ENCODE measurements at regions not wholly inside any gene's neighbourhood (a gene's known extent, or its start where the extent isn't known, plus 50 kb on each side); places are given as distances from the start of the nearest gene placed in this dataset.

DNA sequence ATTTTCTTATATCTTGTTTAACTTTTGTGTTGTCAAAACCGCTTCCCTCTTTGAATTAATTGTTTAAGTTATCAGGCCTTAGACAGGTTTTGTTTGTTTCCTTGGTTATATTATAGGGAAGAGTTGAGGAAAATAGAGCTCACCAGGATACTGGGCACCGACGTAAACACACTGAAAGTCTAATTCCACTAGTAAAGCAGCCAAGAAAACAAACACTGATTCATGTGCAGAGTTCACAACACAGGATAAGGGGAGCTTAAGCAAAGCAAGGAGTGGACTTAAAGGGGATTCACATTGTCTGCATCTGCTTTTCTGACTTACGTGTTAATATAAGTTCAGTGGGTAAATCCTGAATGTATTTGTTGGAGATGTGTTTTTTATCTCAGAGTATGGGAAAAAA is 139.0 kb upstream of the CDH6 start:
- WGBS, 10 experiments: 0 to 94% (median 64%) methylated on average over 1 to 4 of the region's 4 CpGs
- Histone ChIP-seq H3K4me1 (replicated peaks in 1 of 2) (peaks cover 6 to 37% of the 10 kb centered on the region in 2 donors), H3K4me3 (no peak overlapping the region), H3K27ac (no peak overlapping the region)
- ATAC-seq (replicated peaks in 6 of 8): peak in 2 of 8 experiments; percentile 35 to 54
- in situ Hi-C loops (cut with MboI; ENCODE audit: low pct_unique_long_range_greater_than_20kb in 2 of 9, low sequenced_read_pairs in 9 of 9, unreplicated experiment in 9 of 9): no loop called here

DNA sequence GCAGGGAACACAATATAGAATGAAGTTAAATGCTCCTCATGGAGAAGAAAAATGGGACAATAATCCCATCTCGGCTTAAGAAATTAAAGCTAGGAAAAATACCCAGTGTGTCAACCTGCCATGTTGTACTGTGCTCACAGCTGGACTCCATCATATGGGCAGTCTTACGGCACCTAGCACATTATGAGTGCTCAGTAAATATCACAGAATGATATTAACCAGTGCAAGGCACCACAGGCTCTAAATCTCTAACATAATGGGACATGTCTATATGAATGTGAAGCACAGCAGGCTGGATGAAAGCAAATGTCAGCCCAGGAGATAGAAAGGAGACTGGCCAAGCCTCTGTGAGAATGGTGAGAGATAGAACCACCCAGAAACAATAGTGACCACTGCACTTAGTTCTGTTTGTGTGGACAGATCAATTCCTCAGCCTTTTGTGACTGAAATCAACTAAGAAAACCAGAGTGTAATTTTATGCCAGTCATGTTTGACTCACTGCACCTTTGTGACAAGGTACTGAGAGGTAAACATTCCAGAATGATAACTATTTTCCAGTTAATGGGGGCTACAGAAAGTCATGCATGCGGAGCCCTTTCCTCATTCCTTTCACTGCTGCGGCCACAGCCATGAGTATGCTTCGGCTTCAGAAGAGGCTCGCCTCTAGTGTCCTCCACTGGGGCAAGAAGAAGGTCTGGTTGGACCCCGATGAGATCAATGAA is 140.4 kb upstream of the CDH6 start:
- 48 to 100% (median 60%) methylated on average over 1 to 5 of the region's 7 CpGs; no CpG with 5 or more reads in 2 of the 10 experiments for WGBS, 10 experiments
- in situ Hi-C loops (cut with MboI; ENCODE audit: low pct_unique_long_range_greater_than_20kb in 2 of 9, low sequenced_read_pairs in 9 of 9, unreplicated experiment in 9 of 9): no loop called here
- Histone ChIP-seq H3K4me1 (replicated peaks in 1 of 2) (peaks cover 6 to 39% of the 10 kb centered on the region in 2 donors), H3K4me3 (no peak overlapping the region), H3K27ac (peak overlapping the region; percentile 47 to 58)
- peak in 2 of 8 experiments; percentile 15 to 19 for ATAC-seq (replicated peaks in 6 of 8)

DNA sequence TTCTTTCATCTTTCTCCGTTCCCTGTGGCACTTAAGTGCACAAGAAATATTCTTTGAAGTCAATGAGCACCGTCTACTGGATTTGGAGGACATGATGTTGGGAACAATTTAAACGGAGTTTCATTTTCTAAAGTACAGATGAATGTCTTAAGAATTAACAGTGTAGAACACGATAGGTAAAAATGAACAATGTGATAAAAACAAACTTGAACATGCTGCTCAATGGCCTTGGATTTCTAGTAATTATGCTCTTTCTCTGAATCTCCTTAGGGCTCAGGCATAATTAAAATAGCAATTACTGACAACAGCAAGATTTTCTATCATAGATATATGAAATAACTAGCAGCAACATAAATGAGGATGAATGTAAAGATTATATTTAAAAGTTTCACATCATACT is 142.2 kb upstream of the CDH6 start:
- 7 to 100% (median 91%) methylated on average over 1 to 4 of the region's 4 CpGs; no CpG with 5 or more reads in 1 of the 10 experiments for WGBS, 10 experiments
- ATAC-seq (replicated peaks in 6 of 8): no peak

DNA sequence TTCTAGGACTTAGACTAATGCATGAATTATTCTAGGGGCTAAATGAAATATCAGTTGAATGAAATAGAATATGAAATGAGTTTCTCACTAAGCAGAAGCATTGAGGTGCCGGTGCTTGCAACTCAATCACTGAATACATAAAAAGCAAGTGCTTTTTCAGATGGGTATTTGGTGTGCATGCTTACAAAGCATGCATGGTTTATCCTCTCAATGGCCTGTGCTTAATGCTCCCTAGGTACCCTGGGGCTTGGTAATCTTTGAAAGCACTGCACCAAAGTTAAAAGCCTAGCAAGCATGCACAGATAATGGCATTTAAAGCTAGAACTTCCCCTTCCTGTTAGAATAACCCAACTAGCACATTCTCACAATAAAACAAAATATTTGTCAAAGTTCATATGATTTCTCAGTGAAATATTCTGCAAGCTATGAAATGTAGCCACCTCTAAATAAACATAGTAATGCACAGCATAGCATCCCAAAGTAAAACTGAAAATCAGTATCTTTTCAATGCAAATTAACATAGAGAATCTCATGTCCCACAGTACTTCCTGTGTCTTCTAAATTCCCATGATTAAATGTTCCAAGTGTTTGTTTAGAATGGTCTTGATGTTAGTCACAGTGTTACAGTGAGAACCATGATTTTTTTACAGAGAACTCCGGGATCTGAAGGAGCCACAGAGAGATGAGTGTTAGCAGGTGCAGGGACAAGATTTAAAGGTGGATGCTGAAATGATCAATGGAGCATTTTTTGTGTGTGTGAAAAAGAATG is 143.4 kb upstream of the CDH6 start:
- H3K4me1 ChIP-seq (replicated peaks in 1 of 2): peaks cover 6 to 44% of the 10 kb centered on the region in 2 donors
- WGBS, 10 experiments: 8 to 80% (median 64%) methylated on average over 1 to 2 of the region's 2 CpGs; no CpG with 5 or more reads in 3 of the 10 experiments
- in situ Hi-C loops (cut with MboI; ENCODE audit: low pct_unique_long_range_greater_than_20kb in 2 of 9, low sequenced_read_pairs in 9 of 9, unreplicated experiment in 9 of 9): no loop called here
- no peak overlapping the region for H3K4me3 ChIP-seq
- no peak overlapping the region for H3K27ac ChIP-seq
- ATAC-seq (replicated peaks in 6 of 8): no peak

More for the DNA sequence above, 142.2 kb upstream of the CDH6 start:
- Histone ChIP-seq H3K4me1 (replicated peaks in 1 of 2) (peaks cover 6 to 44% of the 10 kb centered on the region in 2 donors), H3K4me3 (no peak overlapping the region), H3K27ac (peak overlapping the region in 1 of 2 donors; percentile 51)
- in situ Hi-C loops (cut with MboI; ENCODE audit: low pct_unique_long_range_greater_than_20kb in 2 of 9, low sequenced_read_pairs in 9 of 9, unreplicated experiment in 9 of 9): no loop called here

DNA sequence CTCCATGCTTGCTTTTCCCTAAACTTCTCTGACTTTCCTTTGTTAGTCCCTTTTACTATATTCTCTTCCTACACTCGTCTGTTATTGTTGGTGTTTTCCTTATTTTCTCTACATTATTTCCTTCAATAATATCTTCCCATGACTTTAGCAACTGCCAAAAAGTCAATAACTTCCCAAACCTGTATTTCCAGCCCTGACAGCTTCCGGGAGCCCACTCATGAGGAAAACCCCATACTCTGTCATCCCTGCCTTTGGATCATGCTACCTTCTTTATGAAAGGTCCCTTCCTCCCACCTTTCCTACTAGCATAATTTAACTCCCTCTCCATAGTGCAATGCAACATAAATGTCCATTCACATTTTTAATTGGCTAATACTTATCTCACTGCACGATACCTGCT is 144.0 kb upstream of the CDH6 start:
- WGBS, 10 experiments: 0 to 92% (median 79%) methylated on average over 2 to 3 of the region's 3 CpGs; no CpG with 5 or more reads in 1 of the 10 experiments
- H3K4me1 ChIP-seq (replicated peaks in 1 of 2): peaks cover 6 to 44% of the 10 kb centered on the region in 2 donors

DNA sequence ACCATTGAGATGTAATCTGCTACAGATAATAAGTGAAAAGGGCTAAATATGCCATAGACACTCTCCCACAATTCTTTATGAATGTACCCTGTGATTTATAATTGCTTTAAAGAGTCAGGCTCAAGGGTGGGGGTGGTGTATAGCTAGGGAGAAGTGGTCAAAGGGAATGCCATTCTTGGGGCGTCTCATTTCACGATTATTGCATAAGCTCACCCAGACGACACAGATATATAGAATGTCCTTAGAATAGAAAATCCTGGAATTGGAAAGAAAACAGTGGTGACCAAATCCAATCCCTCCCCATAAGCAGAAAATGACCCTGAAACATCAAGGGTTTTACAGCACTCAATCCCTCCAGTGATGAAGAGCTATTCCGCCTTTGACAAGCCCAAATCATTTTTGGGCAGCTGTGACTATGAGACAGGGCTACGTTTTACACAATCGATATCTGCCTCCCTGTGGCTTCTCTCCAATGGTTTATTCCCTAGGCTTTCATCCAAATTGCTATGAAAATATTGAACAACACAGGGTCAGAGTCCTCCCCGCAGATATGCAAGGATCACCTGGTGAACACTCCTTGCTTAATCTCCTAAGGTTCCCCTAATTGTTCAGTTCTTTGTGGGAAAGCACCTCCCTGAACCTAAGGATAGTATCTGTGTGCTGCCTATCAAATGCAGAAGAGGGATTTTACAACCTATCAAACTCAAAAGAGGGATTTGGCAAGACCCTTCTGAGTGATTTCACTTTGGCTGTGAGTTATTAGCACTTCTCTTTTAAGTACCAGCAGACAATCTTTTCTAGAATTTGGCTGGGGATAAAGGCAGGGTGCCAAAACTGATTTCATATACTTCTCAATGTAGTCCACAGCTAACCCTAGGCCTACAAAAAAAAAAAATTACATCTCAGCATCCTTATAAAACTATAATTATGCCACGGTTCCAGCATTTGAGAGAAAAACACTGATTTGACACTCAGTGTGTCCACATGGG is 144.9 kb upstream of the CDH6 start:
- ATAC-seq (replicated peaks in 6 of 8): no peak
- Histone ChIP-seq H3K4me3 (no peak overlapping the region), H3K27ac (no peak overlapping the region), H3K4me1 (replicated peaks in 1 of 2) (peaks cover 4 to 39% of the 10 kb centered on the region in 2 donors)
- in situ Hi-C loops (cut with MboI; ENCODE audit: low pct_unique_long_range_greater_than_20kb in 2 of 9, low sequenced_read_pairs in 9 of 9, unreplicated experiment in 9 of 9): no loop called here
- WGBS, 10 experiments: 0 to 100% (median 81%) methylated on average over 1 to 7 of the region's 8 CpGs; no CpG with 5 or more reads in 1 of the 10 experiments

More for the DNA sequence above, 144.0 kb upstream of the CDH6 start:
- ATAC-seq (replicated peaks in 6 of 8): no peak
- Histone ChIP-seq H3K4me3 (no peak overlapping the region), H3K27ac (no peak overlapping the region)
- in situ Hi-C loops (cut with MboI; ENCODE audit: low pct_unique_long_range_greater_than_20kb in 2 of 9, low sequenced_read_pairs in 9 of 9, unreplicated experiment in 9 of 9): no loop called here

DNA sequence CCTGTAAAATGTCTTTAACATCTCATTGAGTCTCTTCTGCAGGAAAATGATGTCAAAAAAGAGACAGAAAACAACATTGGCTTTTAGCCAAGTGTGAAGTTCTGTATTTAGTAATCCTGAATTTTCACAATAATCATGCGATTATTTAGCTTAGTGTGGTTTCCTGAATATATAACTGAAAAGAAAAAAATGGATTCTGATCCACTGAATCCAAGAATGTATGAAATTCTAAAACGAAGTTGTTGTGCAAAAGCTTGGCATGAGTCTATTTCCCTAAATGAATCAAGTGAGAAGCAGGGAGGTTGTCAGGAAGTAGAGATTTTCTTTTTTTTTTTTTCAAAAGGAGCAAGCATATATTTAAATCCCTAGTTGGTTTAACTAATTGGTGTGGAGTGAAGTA is 145.9 kb upstream of the CDH6 start:
- in situ Hi-C loops (cut with MboI; ENCODE audit: low pct_unique_long_range_greater_than_20kb in 2 of 9, low sequenced_read_pairs in 9 of 9, unreplicated experiment in 9 of 9): no loop called here
- Histone ChIP-seq H3K27ac (no peak overlapping the region), H3K4me1 (replicated peaks in 1 of 2) (peaks cover 0 to 30% of the 10 kb centered on the region in 2 donors), H3K4me3 (no peak overlapping the region)
- WGBS, 10 experiments: 0 to 100% (median 52%) methylated on average over 1 to 2 of the region's 2 CpGs
- ATAC-seq (replicated peaks in 6 of 8): no peak

DNA sequence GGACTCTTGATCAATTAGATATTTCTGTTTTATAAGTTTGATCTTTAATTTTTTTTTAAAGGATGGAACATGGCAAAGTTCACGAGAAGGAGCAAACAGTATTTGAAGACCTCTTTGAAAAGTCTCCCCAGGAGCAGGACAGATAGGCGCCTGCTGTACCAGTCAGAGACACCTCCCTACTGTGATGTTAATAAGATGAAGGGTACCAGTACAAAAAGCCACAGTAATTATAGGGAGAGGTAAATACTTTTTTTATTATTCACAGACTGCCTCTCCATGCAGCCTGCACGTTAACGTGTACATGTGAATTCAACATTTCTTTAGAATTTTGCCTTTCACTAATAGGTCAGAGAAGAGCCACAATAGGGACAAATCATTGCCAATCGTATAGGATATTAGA is 146.5 kb upstream of the CDH6 start:
- WGBS, 10 experiments: 15 to 93% (median 37%) methylated on average over 2 to 5 of the region's 5 CpGs
- Histone ChIP-seq H3K27ac (no peak overlapping the region), H3K4me1 (replicated peaks in 1 of 2) (peaks cover 0 to 24% of the 10 kb centered on the region in 2 donors), H3K4me3 (no peak overlapping the region)
- in situ Hi-C loops (cut with MboI; ENCODE audit: low pct_unique_long_range_greater_than_20kb in 2 of 9, low sequenced_read_pairs in 9 of 9, unreplicated experiment in 9 of 9): no loop called here
- no peak for ATAC-seq (replicated peaks in 6 of 8)

DNA sequence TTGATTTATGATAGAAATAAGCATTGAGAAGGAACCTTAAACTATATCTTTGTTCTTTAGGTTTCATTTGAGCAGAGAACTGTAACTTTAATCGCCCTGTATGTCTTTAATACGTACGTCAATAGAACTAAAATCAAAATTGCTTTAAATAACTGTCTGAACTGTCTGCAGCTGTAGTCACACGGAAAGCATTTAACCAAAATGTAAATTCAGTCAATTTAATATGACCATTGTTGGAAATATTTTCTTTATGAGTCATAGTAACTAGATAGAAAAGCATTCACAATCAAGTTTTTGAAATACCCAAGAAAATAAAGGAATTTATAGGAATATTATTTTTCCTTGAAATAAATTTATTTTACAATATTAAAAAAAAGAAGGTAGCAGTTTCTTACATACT is 157.1 kb upstream of the CDH6 start:
- WGBS, 10 experiments: 7 to 93% (median 83%) methylated on average over 2 to 4 of the region's 4 CpGs; no CpG with 5 or more reads in 1 of the 10 experiments
- in situ Hi-C loops (cut with MboI; ENCODE audit: low pct_unique_long_range_greater_than_20kb in 2 of 9, low sequenced_read_pairs in 9 of 9, unreplicated experiment in 9 of 9): no loop called here
- peak in 2 of 8 experiments; percentile 49 to 61 for ATAC-seq (replicated peaks in 6 of 8)
- Histone ChIP-seq H3K4me3 (no peak overlapping the region), H3K4me1 (replicated peaks in 1 of 2) (no peaks in the 10 kb centered on the region), H3K27ac (no peak overlapping the region)

DNA sequence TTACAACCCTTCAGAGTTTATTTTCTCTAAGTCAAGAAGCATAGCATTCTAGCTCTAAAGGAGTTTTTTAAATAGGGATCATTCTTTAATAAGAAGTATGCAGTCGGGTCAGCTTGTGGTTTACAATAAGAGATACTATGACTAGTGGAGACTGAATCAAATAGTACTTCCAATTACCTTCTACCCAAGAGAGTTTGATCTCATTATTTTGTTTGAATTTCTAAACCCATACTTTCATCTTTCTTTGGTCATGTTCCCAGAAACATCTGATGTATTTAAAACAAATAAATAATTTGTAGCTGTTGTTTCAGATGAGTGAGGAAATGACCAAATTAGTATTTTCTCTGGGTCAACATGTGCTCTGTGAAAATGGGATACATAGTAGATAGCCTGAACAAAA is 160.2 kb upstream of the CDH6 start:
- in situ Hi-C loops (cut with MboI; ENCODE audit: low pct_unique_long_range_greater_than_20kb in 2 of 9, low sequenced_read_pairs in 9 of 9, unreplicated experiment in 9 of 9): no loop called here
- WGBS, 10 experiments: 11 to 100% (median 50%) methylated on average over 1 of the region's 1 CpG; no CpG with 5 or more reads in 3 of the 10 experiments

DNA sequence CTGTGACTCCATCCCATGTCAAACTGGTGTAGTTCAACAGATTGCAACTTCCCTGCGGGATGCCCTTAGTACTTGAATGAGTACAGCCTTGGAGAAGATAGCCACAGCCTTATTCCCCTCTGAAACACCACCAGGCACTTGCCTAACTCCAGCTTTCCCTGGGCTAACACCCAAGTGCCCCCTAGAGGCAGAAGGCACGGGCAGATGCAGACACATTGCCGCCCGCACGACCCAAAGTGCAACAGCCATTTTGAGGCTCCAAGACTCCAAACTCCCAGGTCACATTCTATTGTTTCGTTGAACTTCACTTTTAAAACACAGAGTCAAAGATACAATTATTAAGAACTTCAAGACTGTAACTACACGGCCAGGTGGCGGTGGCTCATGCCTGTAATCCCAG is 163.6 kb upstream of the CDH6 start:
- ATAC-seq (replicated peaks in 6 of 8): no peak
- in situ Hi-C loops (cut with MboI; ENCODE audit: low pct_unique_long_range_greater_than_20kb in 2 of 9, low sequenced_read_pairs in 9 of 9, unreplicated experiment in 9 of 9): no loop called here
- 29 to 100% (median 87%) methylated on average over 1 to 7 of the region's 8 CpGs; no CpG with 5 or more reads in 2 of the 10 experiments for WGBS, 10 experiments

More for the DNA sequence above, 160.2 kb upstream of the CDH6 start:
- no peak for ATAC-seq (replicated peaks in 6 of 8)
- no peak overlapping the region for H3K4me3 ChIP-seq
- no peaks in the 10 kb centered on the region for H3K4me1 ChIP-seq (replicated peaks in 1 of 2)
- no peak overlapping the region for H3K27ac ChIP-seq

DNA sequence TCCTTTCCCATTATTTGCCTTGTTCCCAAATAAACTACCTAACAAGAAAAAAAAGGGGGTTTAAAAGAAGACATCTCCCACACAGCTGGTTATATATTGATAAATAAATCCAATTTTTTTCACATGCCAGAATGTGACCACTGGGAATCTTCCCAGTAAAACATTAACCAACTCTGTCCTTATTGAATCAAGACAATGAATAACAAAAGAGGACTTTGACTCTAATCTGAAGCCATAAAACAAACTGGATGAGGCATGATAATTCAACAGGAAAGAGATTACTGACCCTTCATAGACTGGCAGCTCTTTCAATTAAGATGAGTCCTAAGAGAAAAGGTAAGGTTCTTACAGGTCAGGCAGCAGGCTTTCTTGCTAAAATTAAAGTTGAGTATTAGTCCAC is 165.8 kb upstream of the CDH6 start:
- no peak for ATAC-seq (replicated peaks in 6 of 8)
- in situ Hi-C loops (cut with MboI; ENCODE audit: low pct_unique_long_range_greater_than_20kb in 2 of 9, low sequenced_read_pairs in 9 of 9, unreplicated experiment in 9 of 9): no loop called here
- Histone ChIP-seq H3K27ac (no peak overlapping the region), H3K4me3 (no peak overlapping the region), H3K4me1 (replicated peaks in 1 of 2) (peaks cover 0 to 3% of the 10 kb centered on the region in 2 donors)

More for the DNA sequence above, 163.6 kb upstream of the CDH6 start:
- Histone ChIP-seq H3K4me1 (replicated peaks in 1 of 2) (peaks cover 0 to 3% of the 10 kb centered on the region in 2 donors), H3K4me3 (no peak overlapping the region), H3K27ac (no peak overlapping the region)
